ENCODE measurements at regions not wholly inside any gene's neighbourhood (a gene's known extent, or its start where the extent isn't known, plus 50 kb on each side); places are given as distances from the start of the nearest gene placed in this dataset.
A peak's percentile ranks its signal among the peaks of the same experiment; 100 is the strongest.

GRCh38 chr17:12528036-12528435, 137.7 kb upstream of the MYOCD start:
- no peak for DNase-seq (ENCODE audit: low read depth in 2 of 2)

GRCh38 chr17:12530161-12530560, 135.5 kb upstream of the MYOCD start:
- DNase-seq (ENCODE audit: low read depth in 2 of 2), result no peak

GRCh38 chr17:12536021-12536420, 129.7 kb upstream of the MYOCD start:
- DNase-seq (ENCODE audit: low read depth in 2 of 2), result no peak

GRCh38 chr17:12536472-12536871, 129.2 kb upstream of the MYOCD start:
- peak in 1 of 2 experiments; percentile 27 for DNase-seq (ENCODE audit: low read depth in 2 of 2)

DNA sequence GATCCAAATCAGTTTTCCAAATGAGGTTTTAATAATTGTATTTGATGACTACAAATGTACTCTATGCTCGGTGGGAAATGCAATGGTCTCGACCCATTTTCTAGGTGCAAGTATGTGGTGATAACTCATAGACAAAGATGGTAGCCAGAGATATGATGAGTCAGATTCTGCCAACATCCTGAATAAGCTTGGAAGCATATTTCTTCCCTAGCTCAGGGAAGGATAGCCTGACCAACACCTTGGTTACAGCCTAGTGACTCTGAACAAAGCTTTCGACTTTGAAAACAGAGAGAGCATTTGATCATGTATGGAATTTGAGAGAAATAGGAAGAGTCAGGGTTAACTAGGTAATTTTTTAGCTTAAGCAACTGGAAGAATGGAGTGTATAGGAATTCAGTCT, 128.3 kb upstream of the MYOCD start:
- no peak for DNase-seq (ENCODE audit: low read depth in 2 of 2)

GRCh38 chr17:12538003-12538402, 127.7 kb upstream of the MYOCD start:
- no peak for DNase-seq (ENCODE audit: low read depth in 2 of 2)

DNA sequence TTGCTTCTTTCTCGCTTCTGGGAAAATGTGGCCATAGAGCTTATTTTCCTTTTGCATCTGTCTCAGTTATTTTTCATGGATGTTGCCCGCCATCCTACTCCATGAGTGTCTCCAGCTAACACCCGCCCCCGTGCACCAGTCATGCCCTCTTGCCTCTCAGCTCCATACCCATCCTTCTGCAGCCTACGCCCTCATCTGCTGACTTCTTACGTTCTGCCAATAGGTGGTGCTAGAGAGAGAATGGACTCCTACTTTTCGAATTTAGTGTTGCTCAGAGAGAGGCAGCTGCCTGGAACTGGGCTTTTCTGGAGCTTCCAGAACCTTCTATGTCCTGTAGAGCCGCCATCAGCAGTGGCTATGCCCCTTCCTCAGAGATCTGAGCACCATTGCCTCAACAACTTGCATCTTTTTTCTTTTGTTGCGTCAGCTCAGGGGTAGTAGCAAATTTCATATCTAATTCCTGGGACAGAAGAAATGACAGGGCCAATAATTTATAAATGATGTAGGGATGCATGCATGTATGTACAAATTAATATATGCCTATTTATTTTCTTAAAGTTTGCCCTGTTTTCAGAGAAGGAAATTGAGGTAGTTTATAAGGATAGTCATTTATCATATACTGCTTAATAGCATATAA, 119.7 kb upstream of the MYOCD start:
- no peak for DNase-seq (ENCODE audit: low read depth in 2 of 2)

GRCh38 chr17:12546983-12547382, 118.7 kb upstream of the MYOCD start:
- no peak for DNase-seq (ENCODE audit: low read depth in 2 of 2)

DNA sequence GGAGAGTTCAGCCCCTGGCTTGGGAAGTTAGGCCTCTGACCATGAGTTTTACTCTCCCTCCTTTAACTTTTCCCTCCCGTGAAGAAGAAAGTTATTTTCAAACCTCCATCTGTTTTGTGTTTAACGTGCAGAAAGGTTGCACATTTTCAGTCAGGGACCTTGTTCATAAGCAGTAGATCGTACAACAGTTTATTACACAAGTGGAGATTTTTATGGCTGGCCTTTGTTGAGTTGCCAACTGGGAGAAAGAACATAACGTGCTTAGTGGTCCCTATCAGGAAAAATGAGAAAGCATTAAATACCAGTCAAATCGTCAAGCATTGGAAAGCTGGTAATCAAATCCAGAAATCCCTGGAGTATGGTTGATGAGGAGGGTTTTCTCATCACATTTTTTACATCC, 117.9 kb upstream of the MYOCD start:
- peak in 1 of 2 experiments; percentile 20 for DNase-seq (ENCODE audit: low read depth in 2 of 2)

DNA sequence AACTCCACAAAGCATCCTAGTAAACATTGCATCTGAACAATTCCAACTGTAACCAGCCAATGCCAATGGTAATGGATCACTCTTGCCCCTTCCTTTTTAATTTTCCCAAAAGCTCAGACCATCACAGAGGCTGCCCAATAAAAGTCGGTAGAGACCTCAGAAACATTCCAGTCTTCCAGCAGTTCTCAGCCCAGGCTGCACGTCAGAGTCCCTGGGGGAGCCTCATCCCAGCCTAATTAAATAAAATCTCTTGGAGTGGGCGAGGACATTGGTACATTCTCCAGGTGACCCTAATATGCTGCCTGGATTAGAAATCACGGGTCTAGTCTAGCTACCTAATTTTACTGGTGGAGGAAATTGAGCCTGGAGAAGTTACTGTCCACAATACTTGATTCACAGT, 117.1 kb upstream of the MYOCD start:
- DNase-seq (ENCODE audit: low read depth in 2 of 2), result no peak

- DNase-seq (ENCODE audit: low read depth in 2 of 2), result peak; percentile 30 to 32
Measured at GRCh38 chr17:12549499-12550041, 116.1 kb upstream of the MYOCD start.

DNA sequence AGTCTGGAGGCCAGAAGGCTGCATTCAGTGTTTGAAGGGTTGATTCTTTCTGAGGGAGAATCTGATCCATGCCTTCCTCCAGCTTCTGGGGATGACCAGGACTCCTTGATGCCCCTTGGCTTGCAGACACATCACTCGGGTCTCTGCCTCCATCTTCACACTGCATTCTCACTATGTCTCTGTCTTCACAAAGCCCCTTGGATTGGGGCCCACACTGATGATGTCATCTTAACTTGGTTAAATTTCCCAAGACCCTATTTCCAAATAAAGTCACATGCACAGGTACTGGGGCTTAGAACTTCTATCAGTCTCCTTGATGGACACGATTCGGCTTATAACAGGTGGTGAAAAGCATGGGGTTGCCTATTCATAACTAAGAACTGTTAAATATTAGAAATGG, 112.1 kb upstream of the MYOCD start:
- no peak for DNase-seq (ENCODE audit: low read depth in 2 of 2)

DNA sequence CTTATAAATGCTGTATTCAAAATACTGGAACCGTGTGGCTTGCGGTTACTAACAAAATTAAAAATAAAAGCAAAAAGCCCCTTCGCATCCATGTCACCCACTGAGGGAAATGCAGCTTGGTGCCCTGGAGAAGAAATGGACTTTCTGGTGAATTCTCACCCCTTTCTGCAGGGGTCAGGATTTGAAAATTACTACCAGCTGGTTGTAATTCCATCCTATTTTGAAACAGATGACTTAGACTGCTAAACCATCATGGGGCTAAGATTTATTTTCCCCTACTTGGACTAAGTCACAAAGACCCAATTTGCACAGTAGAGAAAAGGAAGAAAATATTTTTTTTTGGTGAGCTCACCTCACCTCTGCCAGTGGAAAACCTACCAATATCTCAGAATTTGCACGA, 111.4 kb upstream of the MYOCD start:
- DNase-seq (ENCODE audit: low read depth in 2 of 2), result no peak

DNA sequence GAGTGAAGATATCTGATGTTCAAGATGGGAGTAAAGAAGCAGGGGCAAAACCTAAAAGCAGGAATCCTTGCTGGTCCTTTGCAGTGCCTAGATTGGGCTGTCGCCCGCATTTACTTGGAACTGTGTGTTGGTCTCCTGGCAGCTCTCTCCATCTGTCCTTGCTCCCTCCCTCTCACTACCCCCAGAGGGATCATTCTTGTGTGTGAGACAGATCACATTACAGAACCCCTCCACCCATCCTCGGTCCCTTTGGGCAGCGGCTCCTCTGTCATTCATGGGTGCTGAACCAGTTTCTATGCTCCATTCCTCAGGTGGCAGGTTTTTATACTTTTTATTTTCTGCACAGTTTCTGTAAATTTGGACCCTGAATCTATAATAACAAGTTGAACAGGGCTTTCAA, 99.4 kb upstream of the MYOCD start:
- DNase-seq (ENCODE audit: low read depth in 2 of 2), result no peak

GRCh38 chr17:12567077-12568053, 98.3 kb upstream of the MYOCD start:
- DNase-seq (ENCODE audit: low read depth in 2 of 2), result no peak

DNA sequence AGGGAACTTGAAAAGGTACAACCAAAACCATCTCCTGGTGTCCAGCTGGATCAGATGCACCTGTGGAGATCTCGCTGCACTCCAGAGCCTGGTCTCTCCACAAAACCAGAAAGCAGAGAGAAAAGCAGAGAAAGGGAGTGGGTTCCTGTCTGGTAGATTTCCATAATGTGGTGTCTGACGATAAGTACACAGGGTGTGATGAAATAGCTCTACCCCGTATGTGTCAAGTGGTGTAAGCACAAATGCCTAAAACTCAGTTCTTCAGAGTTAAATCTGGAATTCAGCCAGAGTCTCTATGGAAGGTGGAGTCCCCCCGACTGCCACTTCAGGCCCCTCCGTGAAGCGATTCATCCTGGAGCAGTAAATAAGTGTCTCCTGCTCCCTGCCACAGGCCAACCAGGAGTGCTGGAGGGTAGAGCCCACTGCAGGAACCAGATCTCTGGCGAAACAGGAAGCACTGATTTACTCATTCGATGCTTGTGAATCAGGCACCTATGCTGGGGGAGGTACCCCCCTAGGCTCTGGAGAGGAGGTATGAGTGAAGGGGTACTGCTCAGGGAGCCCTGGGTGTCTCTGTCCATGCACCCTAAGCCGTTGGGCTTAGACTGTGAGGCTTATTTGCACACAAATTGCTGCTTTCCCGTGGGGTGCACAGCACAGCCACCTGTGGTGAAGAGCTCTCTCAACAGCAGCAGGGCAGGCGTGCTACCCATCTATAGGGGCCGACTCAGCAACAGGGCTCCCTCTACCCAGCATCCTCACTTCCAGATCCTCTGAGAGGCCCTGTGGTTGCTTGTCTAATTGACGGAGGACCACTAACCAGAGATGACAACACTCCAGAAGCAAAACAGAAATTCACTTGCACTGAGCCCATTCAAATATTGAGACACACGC, 97.1 kb upstream of the MYOCD start:
- DNase-seq (ENCODE audit: low read depth in 2 of 2), result no peak

- no peak for DNase-seq (ENCODE audit: low read depth in 2 of 2)
Measured at GRCh38 chr17:12571606-12572005, 94.1 kb upstream of the MYOCD start.

DNA sequence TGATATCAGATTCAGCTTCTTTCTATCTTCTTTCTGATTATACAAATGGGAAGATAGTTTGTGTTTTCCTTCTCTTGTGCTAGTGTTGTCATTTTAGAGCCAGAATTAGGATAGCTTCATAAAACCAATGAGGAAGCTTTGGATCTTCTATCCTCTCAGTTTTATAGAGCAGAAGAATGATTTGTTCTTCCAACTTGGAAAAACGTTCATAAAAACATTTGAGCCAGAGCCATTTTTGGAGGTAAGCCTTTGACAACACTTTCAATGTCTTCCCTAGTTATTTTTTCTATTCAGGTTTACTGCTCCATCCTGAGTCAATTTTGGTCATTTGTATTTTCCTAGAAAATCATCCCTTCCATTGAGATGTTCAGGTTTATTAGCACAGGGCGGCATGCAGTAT, 91.2 kb upstream of the MYOCD start:
- no peak for DNase-seq (ENCODE audit: low read depth in 2 of 2)

DNA sequence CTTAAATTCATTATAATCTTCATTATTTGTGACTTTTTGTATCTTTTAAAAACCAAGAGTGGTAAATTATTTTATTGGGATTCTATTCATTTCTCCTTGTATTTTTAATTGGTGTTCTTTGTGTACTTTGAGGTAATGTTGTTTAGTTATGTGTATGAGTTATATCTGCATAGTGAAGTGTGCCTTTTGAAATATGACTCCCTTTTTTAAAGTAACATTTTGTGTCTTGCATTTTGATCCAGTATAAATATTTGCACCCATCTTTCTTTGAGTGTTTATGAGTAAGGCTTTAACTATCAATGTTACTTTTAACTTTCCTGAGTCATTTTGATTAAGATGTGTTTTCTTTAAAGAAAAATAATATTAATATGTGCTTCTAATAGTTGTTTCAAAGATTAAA, 90.0 kb upstream of the MYOCD start:
- DNase-seq (ENCODE audit: low read depth in 2 of 2), result no peak

DNA sequence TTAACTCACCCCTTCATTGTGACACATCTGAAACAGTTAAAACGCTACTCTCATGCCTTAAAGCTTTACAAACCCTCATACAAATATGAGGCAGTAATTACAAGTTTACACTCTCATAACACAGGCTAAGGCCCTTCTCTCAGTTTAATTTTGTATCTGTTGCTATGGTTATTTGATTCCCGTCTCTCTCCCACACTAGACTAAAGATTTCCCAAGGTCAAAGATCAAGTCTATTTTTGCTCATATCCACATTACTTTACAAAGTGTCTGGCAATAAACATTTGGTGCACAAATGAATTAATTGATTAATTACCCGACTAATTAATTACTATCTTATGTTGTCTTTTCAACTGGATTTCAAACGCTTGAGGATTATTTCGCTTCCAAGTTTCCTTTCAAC, 86.4 kb upstream of the MYOCD start:
- no peak for DNase-seq (ENCODE audit: low read depth in 2 of 2)

DNA sequence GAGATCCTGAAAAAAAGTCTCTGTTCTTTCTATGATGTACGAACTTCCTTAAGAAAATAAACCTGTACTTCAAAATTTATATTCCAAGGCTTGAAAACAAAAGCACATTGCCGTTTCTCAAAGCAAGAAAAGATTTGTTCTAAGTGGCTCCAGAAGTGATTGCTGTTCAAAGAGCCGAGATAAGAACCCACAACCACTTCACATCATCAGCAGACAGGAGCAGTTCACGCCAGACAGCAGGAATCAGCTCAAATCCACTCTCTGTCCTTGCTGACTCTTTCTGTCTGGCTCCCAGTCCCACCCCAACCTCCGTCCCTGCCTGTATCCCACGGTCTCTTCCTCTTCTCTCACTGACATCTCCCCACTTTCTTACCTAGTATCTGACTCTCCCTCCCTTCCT, 85.0 kb upstream of the MYOCD start:
- DNase-seq (ENCODE audit: low read depth in 2 of 2), result no peak

- DNase-seq (ENCODE audit: low read depth in 2 of 2), result no peak
Measured at GRCh38 chr17:12584727-12585126, 81.0 kb upstream of the MYOCD start.
